ENCODE measurements at regions not wholly inside any gene's neighbourhood (a gene's known extent, or its start where the extent isn't known, plus 50 kb on each side); places are given as distances from the start of the nearest gene placed in this dataset.

- H3K27ac ChIP-seq (ENCODE audit: low read depth, low read length), result no peak overlapping the region
- CTCF ChIA-PET, result no interaction called here
- no peaks in the 10 kb centered on the region for H3K9me2 ChIP-seq (ENCODE audit: insufficient read depth)
- H3K79me2 ChIP-seq (ENCODE audit: insufficient read depth, low read length), result no peaks in the 10 kb centered on the region
- peaks cover 23% of the 10 kb centered on the region for H3K27me3 ChIP-seq (ENCODE audit: insufficient read depth, low read length)
- POLR2A ChIA-PET, result no interaction called here
- no peak overlapping the region for H3K9ac ChIP-seq (ENCODE audit: low read length)
- H4K20me1 ChIP-seq (ENCODE audit: insufficient read depth), result no peaks in the 10 kb centered on the region
- RAD21 ChIA-PET (ENCODE audit: low non-redundant PET in 1 of 2, low total read pairs in 2 of 2, uncharacterized antibody in 2 of 2, unreplicated experiment in 2 of 2), result no interaction called here
- no peak overlapping the region for H2AFZ ChIP-seq (ENCODE audit: low read depth, low read length, poor library complexity, severe bottlenecking)
- no TSS peak for BruUV-seq (replicated peaks)
- H3K4me3 ChIP-seq (replicated peaks in 1 of 2; ENCODE audit: low read depth in 1 of 2, low read length in 2 of 2), result no peak overlapping the region
- ATAC-seq (no peak), DNase-seq (ENCODE audit: low read depth, low spot score) (no peak)
- H3K4me2 ChIP-seq (ENCODE audit: low read length), result no peak overlapping the region
- no peaks in the 10 kb centered on the region for H3K4me1 ChIP-seq (ENCODE audit: control insufficient read depth in 1 of 2, insufficient read depth in 2 of 2, low read length in 2 of 2)
- TF ChIP-seq SRF (IDR thresholded peaks at IDR 0.05; ENCODE audit: low read depth), result no peak
- no peak for TF ChIP-seq REST (IDR thresholded peaks at IDR 0.05; ENCODE audit: low read depth)
- TF ChIP-seq ELF1 (IDR thresholded peaks at IDR 0.05; ENCODE audit: borderline replicate concordance, low read depth), result no peak
- TF ChIP-seq JUND (IDR thresholded peaks at IDR 0.05), result no peak
- TF ChIP-seq EZH2phosphoT487 (IDR thresholded peaks at IDR 0.05; ENCODE audit: borderline replicate concordance), result no peak
- no peak for TF ChIP-seq ATF3 (IDR thresholded peaks at IDR 0.05)
- no peak for TF ChIP-seq ZBTB33 (IDR thresholded peaks at IDR 0.05; ENCODE audit: extremely low read depth, insufficient replicate concordance, low read length)
- intact Hi-C loops (cut with micrococcal nuclease), result no loop called here
- H3K9me3 ChIP-seq (ENCODE audit: control insufficient read depth in 1 of 2, insufficient read depth in 1 of 2, low read depth in 1 of 2, low read length in 2 of 2), result no peaks in the 10 kb centered on the region
- no peaks in the 10 kb centered on the region for H3K36me3 ChIP-seq (ENCODE audit: control insufficient read depth in 1 of 2, insufficient read depth in 2 of 2, low read length in 2 of 2)
These were observed 174.7 kb downstream of the GATA3 start for GRCh38 chr10:8229153-8229552.

Data from HCT116 (cell line).